ENCODE measurements at regions not wholly inside any gene's neighbourhood (a gene's known extent, or its start where the extent isn't known, plus 50 kb on each side); places are given as distances from the start of the nearest gene placed in this dataset.

GRCh38 chr6:130314271-130314670, 51.5 kb upstream of the TMEM200A start:
- no peak for DNase-seq (ENCODE audit: low read depth)

GRCh38 chr6:130313206-130313605, 52.6 kb upstream of the TMEM200A start:
- no peak for DNase-seq (ENCODE audit: low read depth)

GRCh38 chr6:130309028-130309427, 56.8 kb upstream of the TMEM200A start:
- DNase-seq (ENCODE audit: low read depth): no peak

GRCh38 chr6:130307752-130308361, 58.0 kb upstream of the TMEM200A start:
- DNase-seq (ENCODE audit: low read depth): peak; percentile 84

GRCh38 chr6:130306377-130306776, 59.4 kb upstream of the TMEM200A start:
- DNase-seq (ENCODE audit: low read depth): peak; percentile 28

GRCh38 chr6:130303431-130303830, 62.4 kb upstream of the TMEM200A start:
- no peak for DNase-seq (ENCODE audit: low read depth)

- DNase-seq (ENCODE audit: low read depth): no peak
Measured at GRCh38 chr6:130298258-130298657, 67.6 kb upstream of the TMEM200A start.

GRCh38 chr6:130296854-130297253, 69.0 kb upstream of the TMEM200A start:
- peak; percentile 14 for DNase-seq (ENCODE audit: low read depth)

- DNase-seq (ENCODE audit: low read depth): peak; percentile 74
Measured at GRCh38 chr6:130293800-130294199, 71.0 kb upstream of the SAMD3 start.

GRCh38 chr6:130288065-130288464, 65.3 kb upstream of the SAMD3 start:
- no peak for DNase-seq (ENCODE audit: low read depth)

- peak; percentile 50 for DNase-seq (ENCODE audit: low read depth)
Measured at GRCh38 chr6:130282234-130282995, 59.7 kb upstream of the SAMD3 start.

- DNase-seq (ENCODE audit: low read depth): no peak
Measured at GRCh38 chr6:130276507-130276906, 53.8 kb upstream of the SAMD3 start.

- DNase-seq (ENCODE audit: low read depth): no peak
Measured at GRCh38 chr6:130274007-130274406, 51.3 kb upstream of the SAMD3 start.

Data from iris pigment epithelial cell (primary cell).